ENCODE measurements at regions not wholly inside any gene's neighbourhood (a gene's known extent, or its start where the extent isn't known, plus 50 kb on each side); places are given as distances from the start of the nearest gene placed in this dataset.

- no peak for TF ChIP-seq POLR2A (IDR thresholded peaks at IDR 0.05; ENCODE audit: low read depth, low read length)
- no peak for TF ChIP-seq POLR2AphosphoS5 (IDR thresholded peaks at IDR 0.05; ENCODE audit: low read depth, low read length)
Measured at GRCh38 chr7:130994378-130995115, 260.5 kb upstream of the KLF14 start.

All from GM12892 (cell line).